ENCODE measurements at regions not wholly inside any gene's neighbourhood (a gene's known extent, or its start where the extent isn't known, plus 50 kb on each side); places are given as distances from the start of the nearest gene placed in this dataset.
"Not testable (repeated sequence)": the region's sequence is repeated elsewhere in the genome, so short reads cannot be mapped to it uniquely, and the experiment has no call there.

GRCh38 chr6:113370508-113371502 lies 486.3 kb upstream of the MARCKS start:
- no peak for DNase-seq (ENCODE audit: low read depth)

DNA sequence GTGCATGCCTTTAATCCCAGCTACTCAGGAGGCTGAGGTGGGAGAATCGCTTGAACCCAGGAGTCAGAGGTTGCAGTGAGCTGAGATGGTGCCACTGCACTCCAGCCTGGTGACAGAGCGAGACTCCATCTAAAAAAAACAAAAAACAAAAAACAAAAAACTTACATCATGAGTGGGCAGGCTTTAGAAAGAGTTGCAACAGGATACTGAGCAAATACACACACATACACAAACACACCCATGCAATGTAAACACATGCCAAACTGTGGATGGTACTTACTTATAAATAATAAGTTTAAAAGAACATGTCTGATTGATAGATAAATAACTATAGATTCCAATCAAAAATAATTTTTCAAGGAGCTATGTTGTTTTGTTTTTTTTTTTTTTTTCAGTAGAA lies 481.7 kb upstream of the MARCKS start:
- not testable (repeated sequence) for DNase-seq (ENCODE audit: low read depth)

DNA sequence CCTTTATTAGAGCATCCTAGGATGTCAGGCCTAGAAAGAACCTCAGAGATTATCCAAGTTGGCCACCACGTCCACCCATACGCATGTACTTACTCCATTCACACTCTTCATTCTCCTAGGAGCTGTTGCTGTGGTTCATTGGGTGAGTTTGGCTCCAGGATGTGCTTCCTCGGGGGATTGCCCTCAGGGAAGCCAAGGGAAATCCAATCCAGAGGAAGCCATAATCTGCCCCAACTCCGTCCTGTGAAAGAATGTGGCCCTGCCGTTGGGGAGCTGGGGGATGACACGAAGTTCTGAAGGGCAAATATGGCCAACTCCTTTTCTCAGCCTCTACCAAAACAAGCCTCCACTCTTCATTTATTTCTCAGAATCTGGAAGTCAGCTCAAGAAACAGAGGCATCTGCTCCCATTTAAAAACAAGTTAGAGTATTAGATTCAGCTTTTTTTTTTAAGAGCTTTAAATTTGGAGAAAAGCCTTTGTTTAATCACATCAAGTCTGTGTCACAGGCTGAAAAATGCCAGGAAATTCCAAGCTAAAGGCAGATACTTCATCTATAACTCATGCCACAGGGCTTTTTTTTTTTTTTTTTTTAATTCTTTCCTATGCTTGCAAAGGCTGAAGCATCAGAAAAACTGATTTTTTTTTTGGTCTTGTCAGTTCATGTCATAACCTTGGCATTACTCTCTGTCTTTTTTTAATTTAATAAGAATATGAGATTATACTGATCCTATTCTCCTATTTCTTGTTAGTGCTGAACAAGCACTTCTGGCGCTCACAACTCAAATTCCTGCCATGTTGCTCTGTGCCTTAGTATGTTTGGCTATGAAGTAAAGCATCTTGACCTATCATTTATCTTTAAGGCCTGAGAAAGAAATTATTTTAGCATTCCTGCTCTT lies 480.9 kb upstream of the MARCKS start:
- DNase-seq (ENCODE audit: low read depth), result peak; percentile 89

DNA sequence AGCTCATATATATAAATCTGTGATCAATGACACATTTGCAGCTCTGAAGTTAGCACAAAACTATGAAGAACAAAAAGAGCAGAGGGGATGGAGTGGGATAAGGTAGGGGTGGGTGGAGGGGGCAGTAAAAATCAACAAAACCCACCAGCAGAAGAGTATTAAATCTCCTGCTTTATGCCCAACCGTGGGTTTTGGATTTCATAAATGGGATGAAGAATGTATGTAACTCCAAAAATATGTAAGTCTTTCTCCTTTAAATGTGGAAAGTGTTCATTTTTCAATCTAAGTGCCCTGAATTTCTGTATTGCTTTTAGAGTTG lies 480.3 kb upstream of the MARCKS start:
- DNase-seq (ENCODE audit: low read depth), result no peak

DNA sequence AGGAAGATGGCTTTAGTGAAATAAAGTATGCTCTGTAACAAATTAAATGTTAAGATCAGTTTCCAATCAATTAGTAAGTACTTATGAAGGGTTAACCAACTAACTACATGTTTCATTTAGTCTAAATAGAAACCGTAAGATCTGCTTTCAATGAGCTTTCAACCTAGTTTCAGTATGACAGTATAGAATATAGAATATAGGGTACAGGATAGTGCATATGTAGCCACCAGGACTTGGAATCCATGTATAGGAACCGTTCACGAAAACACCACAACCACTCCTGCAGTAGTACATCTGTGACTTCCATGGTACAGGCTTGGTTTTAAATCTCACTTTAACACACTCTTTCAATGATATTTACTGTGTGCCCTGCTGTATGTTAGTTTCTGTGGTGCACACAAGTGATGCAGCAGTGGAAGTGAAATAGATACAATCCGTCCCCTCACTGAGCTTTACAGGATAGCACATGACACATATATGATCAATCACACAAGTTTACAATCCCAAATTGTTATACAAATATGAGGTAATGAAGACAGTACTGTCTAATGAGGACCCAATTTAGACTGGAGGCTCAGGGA lies 479.7 kb upstream of the MARCKS start:
- no peak for DNase-seq (ENCODE audit: low read depth)

DNA sequence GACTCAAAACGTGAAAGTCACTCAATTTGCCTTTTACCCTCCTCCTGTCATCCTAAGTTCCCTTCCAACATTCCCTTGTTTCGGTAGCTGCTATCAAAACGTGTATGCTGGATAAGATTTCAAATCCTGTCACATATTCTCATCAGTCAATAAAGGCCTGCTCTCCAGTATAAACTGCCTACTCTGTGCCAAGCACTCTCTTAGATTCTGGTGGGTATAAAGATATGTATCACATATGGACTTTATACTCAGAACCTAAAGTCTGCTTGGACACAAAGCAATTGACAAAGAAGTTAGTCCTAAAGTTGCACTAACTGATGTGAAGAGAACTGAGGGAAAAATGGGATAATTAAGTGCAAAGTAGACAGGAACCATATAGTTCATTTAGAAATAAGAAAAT lies 476.6 kb upstream of the MARCKS start:
- DNase-seq (ENCODE audit: low read depth), result no peak

GRCh38 chr6:113381232-113381631 lies 475.9 kb upstream of the MARCKS start:
- no peak for DNase-seq (ENCODE audit: low read depth)

DNA sequence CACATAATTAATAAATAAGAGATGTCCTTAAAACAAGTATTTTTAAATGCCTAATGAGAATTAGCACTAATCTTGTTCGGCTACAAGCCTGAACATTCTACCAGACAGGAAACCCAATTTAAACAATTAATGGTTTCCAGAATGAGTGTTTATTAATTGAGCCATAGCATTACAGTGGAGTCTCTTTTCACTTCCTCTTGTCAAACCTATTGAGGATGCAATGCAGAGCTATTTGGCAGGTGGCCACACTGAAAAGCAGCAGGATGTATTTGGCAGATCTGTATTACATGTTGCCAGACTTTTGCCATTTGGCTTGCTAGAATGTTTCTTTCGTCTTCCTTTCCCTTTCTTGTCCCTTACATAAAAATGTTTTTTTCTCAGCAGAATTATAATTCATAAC lies 475.2 kb upstream of the MARCKS start:
- DNase-seq (ENCODE audit: low read depth), result no peak

DNA sequence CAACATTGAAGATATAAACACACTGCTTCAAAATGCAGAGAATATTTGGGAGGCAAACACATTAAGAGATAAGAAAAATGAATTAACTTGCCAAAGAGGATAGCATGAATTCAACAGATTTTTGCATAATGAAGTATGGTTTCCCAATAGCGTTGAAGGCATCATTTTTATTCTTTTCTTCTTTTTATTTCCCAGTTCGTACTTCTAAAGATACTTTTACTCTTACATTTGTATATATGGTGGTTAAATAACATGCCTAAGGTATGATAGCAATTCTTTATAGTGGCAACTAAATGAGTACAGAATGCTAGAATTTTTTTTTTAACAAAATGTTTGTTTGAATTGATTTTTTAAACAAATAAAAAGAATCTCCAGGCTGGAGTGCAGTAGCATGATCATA lies 473.4 kb upstream of the MARCKS start:
- DNase-seq (ENCODE audit: low read depth), result no peak

DNA sequence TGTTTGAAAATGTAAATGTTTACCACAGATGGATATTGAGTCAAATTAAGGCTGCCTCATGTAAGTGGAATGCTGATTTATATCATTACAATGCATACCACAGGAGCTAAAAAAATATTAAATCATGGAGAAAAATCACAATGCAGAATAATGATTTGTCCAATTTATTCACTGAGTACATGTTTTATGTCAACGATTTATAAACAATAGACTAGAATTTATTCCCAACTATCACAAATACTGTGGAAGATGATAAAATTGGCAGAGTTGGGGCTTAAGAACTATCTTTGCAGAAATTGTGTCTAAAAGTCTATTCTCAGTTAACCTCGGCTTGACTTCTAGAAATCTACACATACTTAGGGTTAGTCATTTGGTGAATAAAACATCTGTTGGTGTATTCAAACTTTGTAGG lies 472.1 kb upstream of the MARCKS start:
- DNase-seq (ENCODE audit: low read depth), result no peak

DNA sequence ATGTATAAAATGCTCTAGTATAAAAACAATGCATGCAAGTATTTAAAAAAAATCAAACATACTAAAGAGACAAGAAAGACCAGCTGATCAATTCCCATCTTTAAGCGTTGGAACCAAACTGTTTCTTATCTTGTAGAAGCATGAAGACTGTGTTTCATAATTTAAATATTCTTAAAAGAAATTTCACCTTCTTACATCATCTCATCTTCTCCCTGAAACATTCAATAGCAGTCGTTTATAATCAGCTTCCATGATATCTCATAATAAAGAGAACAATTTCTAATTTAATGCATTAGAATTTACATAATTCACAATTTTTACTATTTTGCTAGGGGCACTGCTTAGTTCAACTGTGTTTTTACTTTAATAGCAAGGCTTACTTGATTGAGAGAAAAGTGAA lies 468.1 kb upstream of the MARCKS start:
- DNase-seq (ENCODE audit: low read depth), result no peak

- no peak for DNase-seq (ENCODE audit: low read depth)
These were observed 464.5 kb upstream of the MARCKS start for GRCh38 chr6:113392551-113393055.

GRCh38 chr6:113394216-113394615 lies 462.9 kb upstream of the MARCKS start:
- DNase-seq (ENCODE audit: low read depth), result no peak

- DNase-seq (ENCODE audit: low read depth), result no peak
These were observed 462.4 kb upstream of the MARCKS start for GRCh38 chr6:113394729-113395128.

DNA sequence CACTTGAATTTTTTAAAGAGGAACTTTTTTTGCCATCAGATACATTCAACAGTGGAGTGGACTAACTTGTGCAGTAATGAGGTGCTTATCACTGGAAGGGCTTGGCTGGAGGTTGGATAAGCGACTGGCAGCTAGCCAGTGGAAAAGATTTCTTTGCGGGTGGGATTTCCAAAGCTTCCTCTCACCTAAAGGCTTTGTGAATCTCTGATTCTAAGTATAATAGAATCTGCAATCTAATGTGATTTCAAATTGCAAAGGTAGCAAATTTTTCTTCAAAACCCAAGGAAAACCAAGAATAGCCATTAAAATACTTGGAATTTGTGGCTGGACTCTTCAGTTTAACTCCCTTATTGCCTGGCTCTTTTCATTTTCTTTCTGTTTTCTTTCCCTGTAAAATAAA lies 460.4 kb upstream of the MARCKS start:
- no peak for DNase-seq (ENCODE audit: low read depth)

DNA sequence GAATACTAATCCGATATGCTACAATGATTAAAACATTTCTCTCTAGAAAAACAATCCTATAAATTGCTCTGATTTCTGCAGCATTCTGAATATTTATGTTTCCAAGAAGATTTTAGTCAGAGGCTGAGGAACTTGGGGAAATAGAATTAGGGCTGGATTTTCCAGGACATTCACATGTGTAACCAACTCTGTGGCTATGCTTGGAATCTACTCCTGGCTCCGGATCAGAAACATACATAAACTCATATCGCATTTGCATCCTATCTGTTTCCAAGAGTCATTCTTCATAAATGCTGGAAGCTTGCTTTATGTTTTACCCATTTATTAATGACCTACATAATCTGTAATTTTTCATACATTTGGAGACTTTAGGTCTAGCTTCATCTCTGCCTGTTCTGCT lies 459.9 kb upstream of the MARCKS start:
- no peak for DNase-seq (ENCODE audit: low read depth)

DNA sequence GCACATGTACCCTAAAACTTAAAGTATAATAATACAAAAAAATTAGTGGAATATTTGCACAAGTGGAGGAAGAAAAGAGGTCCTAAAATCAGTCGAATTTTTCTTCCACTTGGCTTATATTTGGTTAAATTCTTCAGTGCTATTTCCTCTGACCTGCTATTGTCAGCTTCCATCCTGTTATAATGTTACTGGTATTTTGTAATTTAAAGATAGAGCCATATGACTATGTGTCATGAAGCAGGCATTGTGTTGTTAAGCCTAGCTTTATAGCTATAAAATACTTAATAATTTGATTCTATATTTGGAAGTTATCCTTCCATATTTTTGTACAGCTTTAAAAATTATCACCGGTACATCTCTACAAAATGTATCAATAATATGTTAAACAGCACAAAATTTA lies 455.9 kb upstream of the MARCKS start:
- no peak for DNase-seq (ENCODE audit: low read depth)

- DNase-seq (ENCODE audit: low read depth), result no peak
These were observed 454.6 kb upstream of the MARCKS start for GRCh38 chr6:113402544-113402943.

GRCh38 chr6:113403966-113404595 lies 453.1 kb upstream of the MARCKS start:
- DNase-seq (ENCODE audit: low read depth), result no peak

GRCh38 chr6:113405326-113406047 lies 451.7 kb upstream of the MARCKS start:
- no peak for DNase-seq (ENCODE audit: low read depth)

- DNase-seq (ENCODE audit: low read depth), result no peak
These were observed 451.0 kb upstream of the MARCKS start for GRCh38 chr6:113406048-113406695.

Measured in stromal cell of bone marrow (primary cell).